Subcutaneous abdominal adipose tissue (tissue), 5 donors: ENCODE measurements at regions not wholly inside any gene's neighbourhood (a gene's known extent, or its start where the extent isn't known, plus 50 kb on each side); places are given as distances from the start of the nearest gene placed in this dataset.

Experiments used
- H3K27ac ChIP-seq: one replicate; pipeline ENCODE4 v1.7.0; 2013; ENCODE audit warnings: low read depth, mild to moderate bottlenecking, inconsistent platforms, low read length, moderate library complexity
- H3K27me3 ChIP-seq, 5 donors: one replicate each; pipeline ENCODE4 v1.7.0; 2013; ENCODE audit warnings: low read length in 5 of 5, inconsistent platforms in 1 of 5; ENCODE audit not compliant: control insufficient read depth in 5 of 5, insufficient read depth in 4 of 5
- H3K36me3 ChIP-seq, 5 donors: one replicate each; pipeline ENCODE4 v1.7.0; 2013; ENCODE audit warnings: low read length in 5 of 5; ENCODE audit not compliant: control insufficient read depth in 5 of 5, insufficient read depth in 5 of 5
- H3K4me1 ChIP-seq, 5 donors: one replicate each; pipeline ENCODE4 v1.7.0; 2013; ENCODE audit warnings: low read length in 5 of 5, mild to moderate bottlenecking in 3 of 5, moderate library complexity in 1 of 5; ENCODE audit not compliant: control insufficient read depth in 5 of 5, insufficient read depth in 5 of 5
- H3K4me3 ChIP-seq, 5 donors: one replicate each; pipeline ENCODE4 v1.7.0; 2013; ENCODE audit warnings: low read length in 5 of 5, low read depth in 1 of 5
- H3K9ac ChIP-seq, 5 donors: one replicate each; pipeline ENCODE4 v1.7.0; 2013; ENCODE audit warnings: low read length in 5 of 5, mild to moderate bottlenecking in 4 of 5, moderate library complexity in 3 of 5
- H3K9me3 ChIP-seq, 5 donors: one replicate each; pipeline ENCODE4 v1.7.0; 2013; ENCODE audit warnings: low read length in 5 of 5; ENCODE audit not compliant: control insufficient read depth in 5 of 5
- donor health status: healthy.
- donor health status: healthy.
- donor health status: healthy.
- donor health status: healthy.
- donor health status: healthy.

- H3K4me3 ChIP-seq = no peak overlapping the region
- peaks cover 0 to 14% (median 11%) of the 10 kb centered on the region in 5 donors for H3K9me3 ChIP-seq
- H3K27ac ChIP-seq = no peak overlapping the region
- H3K9ac ChIP-seq = no peak overlapping the region
- no peaks in the 10 kb centered on the region for H3K36me3 ChIP-seq
- H3K4me1 ChIP-seq = no peaks in the 10 kb centered on the region
- H3K27me3 ChIP-seq = no peaks in the 10 kb centered on the region
Measured at GRCh38 chr10:58885146-58885545, 291.3 kb upstream of the PHYHIPL start.

- Histone ChIP-seq H3K4me1 (no peaks in the 10 kb centered on the region), H3K36me3 (no peaks in the 10 kb centered on the region), H3K4me3 (no peak overlapping the region), H3K27ac (no peak overlapping the region), H3K9ac (no peak overlapping the region), H3K27me3 (no peaks in the 10 kb centered on the region), H3K9me3 (peaks cover 0 to 12% (median 10%) of the 10 kb centered on the region in 5 donors)
Measured at GRCh38 chr10:58885686-58886345, 290.6 kb upstream of the PHYHIPL start.

- no peaks in the 10 kb centered on the region for H3K4me1 ChIP-seq
- H3K36me3 ChIP-seq = no peaks in the 10 kb centered on the region
- no peaks in the 10 kb centered on the region for H3K27me3 ChIP-seq
- H3K27ac ChIP-seq = no peak overlapping the region
- no peak overlapping the region for H3K4me3 ChIP-seq
- no peak overlapping the region for H3K9ac ChIP-seq
- peaks cover 0 to 11% (median 7%) of the 10 kb centered on the region in 5 donors for H3K9me3 ChIP-seq
Measured at GRCh38 chr10:58886406-58886805, 290.0 kb upstream of the PHYHIPL start.

GRCh38 chr10:58887474-58887873, 289.0 kb upstream of the PHYHIPL start:
- no peaks in the 10 kb centered on the region for H3K36me3 ChIP-seq
- H3K27ac ChIP-seq = no peak overlapping the region
- H3K4me3 ChIP-seq = no peak overlapping the region
- H3K9me3 ChIP-seq = peaks cover 0 to 4% (median 3%) of the 10 kb centered on the region in 5 donors
- H3K9ac ChIP-seq = no peak overlapping the region
- H3K27me3 ChIP-seq = no peaks in the 10 kb centered on the region
- no peaks in the 10 kb centered on the region for H3K4me1 ChIP-seq

- no peaks in the 10 kb centered on the region for H3K36me3 ChIP-seq
- H3K9me3 ChIP-seq = no peaks in the 10 kb centered on the region
- no peak overlapping the region for H3K27ac ChIP-seq
- H3K9ac ChIP-seq = no peak overlapping the region
- H3K4me3 ChIP-seq = no peak overlapping the region
- no peaks in the 10 kb centered on the region for H3K4me1 ChIP-seq
- H3K27me3 ChIP-seq = no peaks in the 10 kb centered on the region
Measured at GRCh38 chr10:58888957-58889356, 287.5 kb upstream of the PHYHIPL start.

- H3K27me3 ChIP-seq = no peaks in the 10 kb centered on the region
- H3K4me1 ChIP-seq = no peaks in the 10 kb centered on the region
- no peak overlapping the region for H3K9ac ChIP-seq
- no peak overlapping the region for H3K27ac ChIP-seq
- no peaks in the 10 kb centered on the region for H3K36me3 ChIP-seq
- no peak overlapping the region for H3K4me3 ChIP-seq
- no peaks in the 10 kb centered on the region for H3K9me3 ChIP-seq
Measured at GRCh38 chr10:58892031-58892531, 284.4 kb upstream of the PHYHIPL start.

- H3K9ac ChIP-seq = no peak overlapping the region
- H3K4me3 ChIP-seq = no peak overlapping the region
- H3K9me3 ChIP-seq = no peaks in the 10 kb centered on the region
- no peak overlapping the region for H3K27ac ChIP-seq
- H3K36me3 ChIP-seq = no peaks in the 10 kb centered on the region
- no peaks in the 10 kb centered on the region for H3K4me1 ChIP-seq
- H3K27me3 ChIP-seq = no peaks in the 10 kb centered on the region
Measured at GRCh38 chr10:58894929-58895328, 281.5 kb upstream of the PHYHIPL start.

- Histone ChIP-seq H3K4me1 (no peaks in the 10 kb centered on the region), H3K9ac (no peak overlapping the region), H3K4me3 (no peak overlapping the region), H3K9me3 (no peaks in the 10 kb centered on the region), H3K27me3 (no peaks in the 10 kb centered on the region), H3K27ac (no peak overlapping the region), H3K36me3 (no peaks in the 10 kb centered on the region)
Measured at GRCh38 chr10:58896229-58896628, 280.2 kb upstream of the PHYHIPL start.

GRCh38 chr10:58897236-58897635, 279.2 kb upstream of the PHYHIPL start:
- H3K27me3 ChIP-seq = no peaks in the 10 kb centered on the region
- no peaks in the 10 kb centered on the region for H3K4me1 ChIP-seq
- no peak overlapping the region for H3K27ac ChIP-seq
- H3K36me3 ChIP-seq = no peaks in the 10 kb centered on the region
- no peak overlapping the region for H3K4me3 ChIP-seq
- H3K9me3 ChIP-seq = peaks cover 0 to 7% (median 0%) of the 10 kb centered on the region in 5 donors
- no peak overlapping the region for H3K9ac ChIP-seq

GRCh38 chr10:58897708-58898107, 278.7 kb upstream of the PHYHIPL start:
- Histone ChIP-seq H3K4me1 (no peaks in the 10 kb centered on the region), H3K9me3 (peaks cover 0 to 7% (median 0%) of the 10 kb centered on the region in 5 donors), H3K9ac (no peak overlapping the region), H3K36me3 (no peaks in the 10 kb centered on the region), H3K27ac (no peak overlapping the region), H3K4me3 (no peak overlapping the region), H3K27me3 (no peaks in the 10 kb centered on the region)
